ENCODE measurements at regions not wholly inside any gene's neighbourhood (a gene's known extent, or its start where the extent isn't known, plus 50 kb on each side); places are given as distances from the start of the nearest gene placed in this dataset.

DNA sequence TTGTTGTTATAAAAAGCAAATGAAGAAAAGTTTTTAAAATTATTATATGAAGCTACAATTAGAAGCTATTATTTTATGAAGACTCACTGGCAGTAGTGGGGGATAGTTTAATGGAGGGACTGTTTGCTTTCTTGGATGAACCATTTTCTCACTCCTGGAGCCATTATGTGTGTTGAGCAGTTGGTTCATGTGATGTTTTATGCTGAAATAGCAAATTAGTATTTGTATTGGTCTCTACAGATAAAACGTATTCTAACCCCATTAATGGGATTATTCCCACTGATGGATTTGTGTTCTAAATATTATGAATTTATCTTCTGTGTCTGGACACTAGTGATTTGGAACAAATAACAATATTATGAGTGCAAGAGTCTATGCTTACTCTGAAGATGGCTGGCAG, 507.5 kb upstream of the FSHR start:
- Histone ChIP-seq H3K9me3 (ENCODE audit: control extremely low read depth in 1 of 5, control insufficient read depth in 4 of 5, insufficient read depth in 2 of 5, low read depth in 1 of 5, low read length in 4 of 5) (peaks cover 0 to 2% (median 0%) of the 10 kb centered on the region in 5 experiments), H3K36me3 (ENCODE audit: control insufficient read depth in 4 of 4, insufficient read depth in 4 of 4, low read length in 3 of 4) (no peaks in the 10 kb centered on the region), H3K4me3 (ENCODE audit: control insufficient read depth in 1 of 7, extremely low read depth in 1 of 7, insufficient read depth in 4 of 7, low read depth in 2 of 7, low read length in 6 of 7) (no peak overlapping the region), H3K4me1 (ENCODE audit: control extremely low read depth in 1 of 4, control insufficient read depth in 4 of 4, insufficient read depth in 4 of 4, low read length in 3 of 4) (no peaks in the 10 kb centered on the region), H3K27me3 (replicated peaks in 2 of 5; ENCODE audit: control insufficient read depth in 4 of 5, insufficient read depth in 5 of 5, low read length in 4 of 5) (no peaks in the 10 kb centered on the region), H3K27ac (ENCODE audit: insufficient read depth in 1 of 2, low read depth in 1 of 2, low read length in 2 of 2, poor library complexity in 1 of 2, severe bottlenecking in 2 of 2) (no peak overlapping the region)
- no peak for DNase-seq
- CTCF ChIA-PET = interaction anchor here (0.7 kb wide), 1 partner anchor 26 kb away, joined by 3 read pairs; no protein-coding TSS in a partner anchor
- POLR2A ChIA-PET = no interaction called here
- WGBS (ENCODE audit: insufficient coverage) = no CpG with 5 or more reads among the region's 1 CpG

DNA sequence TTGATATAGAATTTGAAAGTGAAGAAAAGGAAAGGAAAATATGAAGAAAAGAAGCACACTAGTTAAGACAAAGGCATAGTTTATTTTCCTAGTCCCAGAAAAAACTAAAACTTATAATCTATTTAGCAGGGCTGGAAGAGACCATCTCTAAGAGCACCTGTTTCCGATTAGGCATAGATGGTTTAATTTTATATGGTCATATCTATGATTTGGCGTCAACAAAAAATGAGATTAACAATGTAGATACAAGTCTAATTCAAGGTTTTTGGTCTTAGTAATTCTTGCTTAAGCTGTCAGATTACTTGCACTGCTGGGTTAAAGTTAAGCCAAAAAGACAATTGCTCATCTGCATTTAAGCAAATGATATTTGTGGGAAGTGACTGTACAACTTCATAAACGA, 502.5 kb upstream of the FSHR start:
- POLR2A ChIA-PET = no interaction called here

DNA sequence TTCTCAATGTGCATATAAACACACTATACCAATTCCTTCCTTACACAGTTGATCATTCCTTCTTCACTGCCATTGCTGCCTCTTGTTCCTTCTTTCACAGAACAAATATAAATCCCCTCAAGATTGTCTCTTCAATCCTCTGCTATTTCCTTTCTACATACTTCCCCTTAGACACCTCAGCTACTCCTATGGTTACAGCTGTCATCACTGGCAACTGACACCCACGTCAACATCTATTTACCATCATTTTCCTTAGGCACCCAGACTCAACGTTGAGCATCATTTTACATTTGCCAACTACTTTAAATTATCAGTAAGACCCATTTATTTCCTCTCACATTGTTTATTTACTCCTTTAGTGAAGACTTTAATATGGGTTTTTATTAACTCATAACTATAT, 488.8 kb upstream of the FSHR start:
- Histone ChIP-seq H3K36me3 (ENCODE audit: control insufficient read depth in 4 of 4, insufficient read depth in 4 of 4, low read length in 3 of 4) (no peaks in the 10 kb centered on the region), H3K4me1 (ENCODE audit: control extremely low read depth in 1 of 4, control insufficient read depth in 4 of 4, insufficient read depth in 4 of 4, low read length in 3 of 4) (no peaks in the 10 kb centered on the region), H3K27me3 (replicated peaks in 2 of 5; ENCODE audit: control insufficient read depth in 4 of 5, insufficient read depth in 5 of 5, low read length in 4 of 5) (no peaks in the 10 kb centered on the region), H3K4me3 (ENCODE audit: control insufficient read depth in 1 of 7, extremely low read depth in 1 of 7, insufficient read depth in 4 of 7, low read depth in 2 of 7, low read length in 6 of 7) (no peak overlapping the region), H3K27ac (ENCODE audit: insufficient read depth in 1 of 2, low read depth in 1 of 2, low read length in 2 of 2, poor library complexity in 1 of 2, severe bottlenecking in 2 of 2) (no peak overlapping the region), H3K9me3 (ENCODE audit: control extremely low read depth in 1 of 5, control insufficient read depth in 4 of 5, insufficient read depth in 2 of 5, low read depth in 1 of 5, low read length in 4 of 5) (no peaks in the 10 kb centered on the region)
- DNase-seq = no peak
- ChIA-PET CTCF (no interaction called here), POLR2A (no interaction called here)
- 70% methylated on average over 2 of the region's 2 CpGs for WGBS (ENCODE audit: insufficient coverage)

More for the DNA sequence above, 502.5 kb upstream of the FSHR start:
- no peak for DNase-seq
- no peaks in the 10 kb centered on the region for H3K36me3 ChIP-seq (ENCODE audit: control insufficient read depth in 4 of 4, insufficient read depth in 4 of 4, low read length in 3 of 4)
- 100% methylated on average over 1 of the region's 3 CpGs for WGBS (ENCODE audit: insufficient coverage)
- H3K27ac ChIP-seq (ENCODE audit: insufficient read depth in 1 of 2, low read depth in 1 of 2, low read length in 2 of 2, poor library complexity in 1 of 2, severe bottlenecking in 2 of 2) = no peak overlapping the region
- no peak overlapping the region for H3K4me3 ChIP-seq (ENCODE audit: control insufficient read depth in 1 of 7, extremely low read depth in 1 of 7, insufficient read depth in 4 of 7, low read depth in 2 of 7, low read length in 6 of 7)
- no peaks in the 10 kb centered on the region for H3K9me3 ChIP-seq (ENCODE audit: control extremely low read depth in 1 of 5, control insufficient read depth in 4 of 5, insufficient read depth in 2 of 5, low read depth in 1 of 5, low read length in 4 of 5)
- no peaks in the 10 kb centered on the region for H3K27me3 ChIP-seq (replicated peaks in 2 of 5; ENCODE audit: control insufficient read depth in 4 of 5, insufficient read depth in 5 of 5, low read length in 4 of 5)
- H3K4me1 ChIP-seq (ENCODE audit: control extremely low read depth in 1 of 4, control insufficient read depth in 4 of 4, insufficient read depth in 4 of 4, low read length in 3 of 4) = no peaks in the 10 kb centered on the region
- CTCF ChIA-PET = no interaction called here

DNA sequence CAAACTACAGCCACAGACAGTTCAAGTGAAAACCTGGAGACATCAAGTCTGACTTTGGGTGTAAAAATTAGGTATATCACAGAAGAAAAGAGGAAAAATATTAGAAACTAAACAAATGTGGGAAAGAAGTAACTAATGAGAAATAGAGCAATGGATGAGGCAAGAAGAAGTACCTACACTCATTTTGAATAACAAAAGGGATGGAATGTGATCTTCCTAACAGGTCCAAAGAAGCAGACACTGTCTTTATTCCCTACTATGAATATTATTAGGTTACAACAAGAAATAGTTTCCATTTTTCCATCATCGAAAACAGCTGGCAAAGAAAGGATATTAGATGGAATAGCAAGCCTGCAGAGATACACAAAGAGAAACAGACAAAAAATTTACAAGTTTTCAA, 486.3 kb upstream of the FSHR start:
- no peak for DNase-seq
- H3K27ac ChIP-seq (ENCODE audit: insufficient read depth in 1 of 2, low read depth in 1 of 2, low read length in 2 of 2, poor library complexity in 1 of 2, severe bottlenecking in 2 of 2) = no peak overlapping the region
- POLR2A ChIA-PET = no interaction called here
- H3K9me3 ChIP-seq (ENCODE audit: control extremely low read depth in 1 of 5, control insufficient read depth in 4 of 5, insufficient read depth in 2 of 5, low read depth in 1 of 5, low read length in 4 of 5) = no peaks in the 10 kb centered on the region
- no peaks in the 10 kb centered on the region for H3K36me3 ChIP-seq (ENCODE audit: control insufficient read depth in 4 of 4, insufficient read depth in 4 of 4, low read length in 3 of 4)
- 88% methylated on average over 1 of the region's 1 CpG for WGBS (ENCODE audit: insufficient coverage)
- no peaks in the 10 kb centered on the region for H3K4me1 ChIP-seq (ENCODE audit: control extremely low read depth in 1 of 4, control insufficient read depth in 4 of 4, insufficient read depth in 4 of 4, low read length in 3 of 4)
- no peak overlapping the region for H3K4me3 ChIP-seq (ENCODE audit: control insufficient read depth in 1 of 7, extremely low read depth in 1 of 7, insufficient read depth in 4 of 7, low read depth in 2 of 7, low read length in 6 of 7)
- no peaks in the 10 kb centered on the region for H3K27me3 ChIP-seq (replicated peaks in 2 of 5; ENCODE audit: control insufficient read depth in 4 of 5, insufficient read depth in 5 of 5, low read length in 4 of 5)
- CTCF ChIA-PET = no interaction called here

DNA sequence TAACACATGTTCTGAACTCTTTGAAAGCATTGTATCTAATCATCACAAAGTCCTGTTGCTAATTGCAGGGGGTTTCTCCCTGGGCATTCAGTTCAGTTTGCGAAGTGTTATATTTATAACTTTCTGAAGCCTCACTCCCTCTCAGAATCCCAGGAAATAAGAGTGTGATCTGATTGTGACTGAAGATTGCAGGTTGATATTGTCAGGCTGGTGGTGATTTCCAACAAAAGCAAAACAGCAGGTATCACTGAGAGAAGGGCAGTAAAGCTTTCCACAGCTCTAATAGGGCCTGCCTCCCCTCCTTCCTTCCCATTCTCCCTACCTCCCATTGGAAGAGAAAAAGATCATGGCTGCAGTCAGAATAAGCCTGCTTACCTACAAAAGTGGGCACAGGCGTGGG, 466.7 kb upstream of the FSHR start:
- Histone ChIP-seq H3K4me3 (ENCODE audit: control insufficient read depth in 1 of 7, extremely low read depth in 1 of 7, insufficient read depth in 4 of 7, low read depth in 2 of 7, low read length in 6 of 7) (no peak overlapping the region), H3K27me3 (replicated peaks in 2 of 5; ENCODE audit: control insufficient read depth in 4 of 5, insufficient read depth in 5 of 5, low read length in 4 of 5) (no peaks in the 10 kb centered on the region), H3K36me3 (ENCODE audit: control insufficient read depth in 4 of 4, insufficient read depth in 4 of 4, low read length in 3 of 4) (no peaks in the 10 kb centered on the region), H3K9me3 (ENCODE audit: control extremely low read depth in 1 of 5, control insufficient read depth in 4 of 5, insufficient read depth in 2 of 5, low read depth in 1 of 5, low read length in 4 of 5) (no peaks in the 10 kb centered on the region), H3K4me1 (ENCODE audit: control extremely low read depth in 1 of 4, control insufficient read depth in 4 of 4, insufficient read depth in 4 of 4, low read length in 3 of 4) (no peaks in the 10 kb centered on the region), H3K27ac (ENCODE audit: insufficient read depth in 1 of 2, low read depth in 1 of 2, low read length in 2 of 2, poor library complexity in 1 of 2, severe bottlenecking in 2 of 2) (no peak overlapping the region)
- DNase-seq = no peak
- POLR2A ChIA-PET = no interaction called here
- CTCF ChIA-PET = interaction anchor here (1.2 kb wide), 1 partner anchor 11 kb away, joined by 3 read pairs; no protein-coding TSS in a partner anchor
- 100% methylated on average over 1 of the region's 2 CpGs for WGBS (ENCODE audit: insufficient coverage)

DNA sequence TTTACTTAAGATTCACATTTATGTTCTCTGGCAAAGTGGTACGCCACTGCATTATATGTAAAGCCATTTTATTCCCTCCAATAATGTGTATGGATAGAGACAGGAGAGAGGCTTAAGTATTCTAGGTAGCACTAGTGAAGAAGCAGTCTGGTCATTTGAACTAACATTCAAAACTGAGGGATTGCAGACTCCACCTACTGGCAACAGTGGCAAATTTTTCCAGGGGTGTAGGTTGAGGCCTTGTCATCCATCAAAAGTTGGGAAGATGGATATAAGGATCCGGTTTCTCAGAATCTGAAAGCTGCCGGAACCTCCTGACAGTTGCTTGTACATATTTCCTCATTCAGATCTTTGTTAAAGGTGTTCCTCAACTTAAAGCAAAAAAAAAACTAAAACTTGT, 465.5 kb upstream of the FSHR start:
- DNase-seq = no peak
- Histone ChIP-seq H3K27me3 (replicated peaks in 2 of 5; ENCODE audit: control insufficient read depth in 4 of 5, insufficient read depth in 5 of 5, low read length in 4 of 5) (no peaks in the 10 kb centered on the region), H3K36me3 (ENCODE audit: control insufficient read depth in 4 of 4, insufficient read depth in 4 of 4, low read length in 3 of 4) (no peaks in the 10 kb centered on the region), H3K27ac (ENCODE audit: insufficient read depth in 1 of 2, low read depth in 1 of 2, low read length in 2 of 2, poor library complexity in 1 of 2, severe bottlenecking in 2 of 2) (no peak overlapping the region), H3K4me3 (ENCODE audit: control insufficient read depth in 1 of 7, extremely low read depth in 1 of 7, insufficient read depth in 4 of 7, low read depth in 2 of 7, low read length in 6 of 7) (no peak overlapping the region), H3K9me3 (ENCODE audit: control extremely low read depth in 1 of 5, control insufficient read depth in 4 of 5, insufficient read depth in 2 of 5, low read depth in 1 of 5, low read length in 4 of 5) (no peaks in the 10 kb centered on the region), H3K4me1 (ENCODE audit: control extremely low read depth in 1 of 4, control insufficient read depth in 4 of 4, insufficient read depth in 4 of 4, low read length in 3 of 4) (no peaks in the 10 kb centered on the region)
- CTCF ChIA-PET = no interaction called here
- 100% methylated on average over 3 of the region's 3 CpGs for WGBS (ENCODE audit: insufficient coverage)
- POLR2A ChIA-PET = no interaction called here

DNA sequence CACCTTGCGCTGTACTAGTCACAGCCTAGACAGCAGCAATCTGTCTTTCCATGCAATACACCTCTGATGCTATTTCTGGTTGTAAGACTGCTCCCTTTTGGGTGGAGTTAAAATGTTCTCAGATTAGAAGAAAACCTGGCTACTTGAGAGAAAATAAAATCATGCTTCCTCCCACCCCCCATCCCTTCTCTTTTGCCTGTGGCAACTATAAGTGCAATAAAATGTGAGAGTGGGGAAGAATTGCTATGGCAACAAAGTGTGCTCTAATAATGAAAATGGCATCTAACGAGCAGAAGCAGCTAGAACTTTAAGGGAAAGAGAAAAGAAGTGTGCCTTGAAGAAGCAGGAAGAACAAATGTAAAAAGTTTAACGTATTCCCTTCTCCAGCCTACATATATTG, 464.2 kb upstream of the FSHR start:
- H3K4me3 ChIP-seq (ENCODE audit: control insufficient read depth in 1 of 7, extremely low read depth in 1 of 7, insufficient read depth in 4 of 7, low read depth in 2 of 7, low read length in 6 of 7) = no peak overlapping the region
- no peaks in the 10 kb centered on the region for H3K36me3 ChIP-seq (ENCODE audit: control insufficient read depth in 4 of 4, insufficient read depth in 4 of 4, low read length in 3 of 4)
- no peaks in the 10 kb centered on the region for H3K27me3 ChIP-seq (replicated peaks in 2 of 5; ENCODE audit: control insufficient read depth in 4 of 5, insufficient read depth in 5 of 5, low read length in 4 of 5)
- ChIA-PET POLR2A (no interaction called here), CTCF (no interaction called here)
- 33% methylated on average over 1 of the region's 3 CpGs for WGBS (ENCODE audit: insufficient coverage)
- no peaks in the 10 kb centered on the region for H3K9me3 ChIP-seq (ENCODE audit: control extremely low read depth in 1 of 5, control insufficient read depth in 4 of 5, insufficient read depth in 2 of 5, low read depth in 1 of 5, low read length in 4 of 5)
- no peak overlapping the region for H3K27ac ChIP-seq (ENCODE audit: insufficient read depth in 1 of 2, low read depth in 1 of 2, low read length in 2 of 2, poor library complexity in 1 of 2, severe bottlenecking in 2 of 2)
- no peak for DNase-seq
- H3K4me1 ChIP-seq (ENCODE audit: control extremely low read depth in 1 of 4, control insufficient read depth in 4 of 4, insufficient read depth in 4 of 4, low read length in 3 of 4) = no peaks in the 10 kb centered on the region

Data from common myeloid progenitor, CD34-positive (primary cell).